ENCODE measurements at regions not wholly inside any gene's neighbourhood (a gene's known extent, or its start where the extent isn't known, plus 50 kb on each side); places are given as distances from the start of the nearest gene placed in this dataset.

- 20% methylated on average over 2 of the region's 2 CpGs for WGBS (ENCODE audit: low lambda C conversion rate)
- CTCF ChIA-PET, result no interaction called here
- POLR2A ChIA-PET, result interaction anchor here (0.6 kb wide), 1 partner anchor 985 kb away, joined by 3 read pairs; no protein-coding TSS in a partner anchor
These were observed 140.7 kb downstream of the SREK1 start for GRCh38 chr5:66284588-66285342.

GRCh38 chr5:66285343-66285922, 141.3 kb downstream of the SREK1 start:
- Histone ChIP-seq H3K79me2 (ENCODE audit: insufficient read depth) (no peaks in the 10 kb centered on the region), H2AFZ (ENCODE audit: low read depth) (no peak overlapping the region), H3K9ac (no peak overlapping the region), H3K27ac (ENCODE audit: low read depth in 2 of 2, low read length in 1 of 2) (no peak overlapping the region), H3K4me1 (ENCODE audit: control insufficient read depth in 1 of 2, insufficient read depth in 2 of 2, low read depth in 1 of 2, low read length in 1 of 2) (no peaks in the 10 kb centered on the region), H3K4me3 (ENCODE audit: low read depth in 2 of 2, low read length in 1 of 2) (no peak overlapping the region), H3K36me3 (replicated peaks in 1 of 2; ENCODE audit: control insufficient read depth in 1 of 2, insufficient read depth in 2 of 2, low read length in 1 of 2) (no peaks in the 10 kb centered on the region), H4K20me1 (ENCODE audit: insufficient read depth) (no peaks in the 10 kb centered on the region), H3K9me3 (no peaks in the 10 kb centered on the region), H3K9me2 (no peaks in the 10 kb centered on the region), H3K4me2 (no peak overlapping the region), H3K27me3 (ENCODE audit: insufficient read depth) (no peaks in the 10 kb centered on the region), H3F3A (replicated peaks; ENCODE audit: insufficient read depth) (no peaks in the 10 kb centered on the region)
- 84% methylated on average over 3 of the region's 3 CpGs for WGBS (ENCODE audit: low lambda C conversion rate)
- TF ChIP-seq EP300 (IDR thresholded peaks at IDR 0.05; ENCODE audit: borderline replicate concordance in 1 of 2, low read depth in 1 of 2, low read length in 1 of 2) (no peak), GABPA (IDR thresholded peaks at IDR 0.05; ENCODE audit: low read depth) (no peak), YY1 (IDR thresholded peaks at IDR 0.05; ENCODE audit: low read depth) (no peak), MXI1 (IDR thresholded peaks at IDR 0.05; ENCODE audit: low read depth, low read length) (no peak), NRF1 (IDR thresholded peaks at IDR 0.05; ENCODE audit: low read depth, low read length) (no peak), RAD21 (IDR thresholded peaks at IDR 0.05; ENCODE audit: low read length) (no peak)
- CTCF ChIA-PET, result interaction anchor here (1.2 kb wide), 1 partner anchor 21 kb away, joined by 3 read pairs; no protein-coding TSS in a partner anchor
- no peak for DNase-seq
- POLR2A ChIA-PET, result no interaction called here

More at GRCh38 chr5:66284588-66285342, 140.7 kb downstream of the SREK1 start:
- no peak overlapping the region for H3K4me2 ChIP-seq
- H3K4me1 ChIP-seq (ENCODE audit: control insufficient read depth in 1 of 2, insufficient read depth in 2 of 2, low read depth in 1 of 2, low read length in 1 of 2), result no peaks in the 10 kb centered on the region
- H3K36me3 ChIP-seq (replicated peaks in 1 of 2; ENCODE audit: control insufficient read depth in 1 of 2, insufficient read depth in 2 of 2, low read length in 1 of 2), result no peaks in the 10 kb centered on the region
- no peak overlapping the region for H3K9ac ChIP-seq
- no peaks in the 10 kb centered on the region for H3F3A ChIP-seq (replicated peaks; ENCODE audit: insufficient read depth)
- no peaks in the 10 kb centered on the region for H3K9me3 ChIP-seq
- no peak overlapping the region for H2AFZ ChIP-seq (ENCODE audit: low read depth)
- no peak overlapping the region for H3K4me3 ChIP-seq (ENCODE audit: low read depth in 2 of 2, low read length in 1 of 2)
- no peaks in the 10 kb centered on the region for H4K20me1 ChIP-seq (ENCODE audit: insufficient read depth)
- no peak for DNase-seq
- no peak for TF ChIP-seq FOXM1 (IDR thresholded peaks at IDR 0.05; ENCODE audit: low read depth)
- TF ChIP-seq SIN3A (IDR thresholded peaks at IDR 0.05; ENCODE audit: borderline replicate concordance, low read depth, low read length), result no peak
- no peak for TF ChIP-seq PBX3 (IDR thresholded peaks at IDR 0.05)
- TF ChIP-seq TEAD4 (IDR thresholded peaks at IDR 0.05; ENCODE audit: borderline replicate concordance, insufficient read depth), result no peak
- no peak for TF ChIP-seq GATA2 (CRISPR knock-in tag; IDR thresholded peaks at IDR 0.05)
- no peak for TF ChIP-seq MEF2A (IDR thresholded peaks at IDR 0.05; ENCODE audit: borderline replicate concordance, low read depth)
- TF ChIP-seq FOXJ3 (CRISPR knock-in tag; IDR thresholded peaks at IDR 0.05), result no peak
- no peak for TF ChIP-seq EP300 (IDR thresholded peaks at IDR 0.05; ENCODE audit: borderline replicate concordance in 1 of 2, low read depth in 1 of 2, low read length in 1 of 2)
- TF ChIP-seq NFIC (IDR thresholded peaks at IDR 0.05; ENCODE audit: borderline replicate concordance), result no peak
- no peak for TF ChIP-seq MXI1 (IDR thresholded peaks at IDR 0.05; ENCODE audit: low read depth, low read length)
- TF ChIP-seq ELF1 (IDR thresholded peaks at IDR 0.05), result no peak
- TF ChIP-seq SMC3 (IDR thresholded peaks at IDR 0.05; ENCODE audit: low read depth, low read length), result no peak
- TF ChIP-seq IRF3 (IDR thresholded peaks at IDR 0.05; ENCODE audit: low read depth, low read length), result no peak
- TF ChIP-seq RFX5 (IDR thresholded peaks at IDR 0.05; ENCODE audit: low read length), result no peak
- no peaks in the 10 kb centered on the region for H3K27me3 ChIP-seq (ENCODE audit: insufficient read depth)
- H3K79me2 ChIP-seq (ENCODE audit: insufficient read depth), result no peaks in the 10 kb centered on the region
- no peak overlapping the region for H3K27ac ChIP-seq (ENCODE audit: low read depth in 2 of 2, low read length in 1 of 2)
- no peaks in the 10 kb centered on the region for H3K9me2 ChIP-seq
